Activated CD4-positive, alpha-beta T cell treated with anti-CD3 and anti-CD28 coated beads, Interleukin-2, amount 50 U/mL, for 48 hours (primary cell): ENCODE measurements at regions not wholly inside any gene's neighbourhood (a gene's known extent, or its start where the extent isn't known, plus 50 kb on each side); places are given as distances from the start of the nearest gene placed in this dataset.
"Not testable (repeated sequence)": the region's sequence is repeated elsewhere in the genome, so short reads cannot be mapped to it uniquely, and the experiment has no call there.

Experiments
- DNase-seq, 2 experiments: peaks; one replicate each; pipeline ENCODE4 v3.0.0-alpha.2; 2020

DNA sequence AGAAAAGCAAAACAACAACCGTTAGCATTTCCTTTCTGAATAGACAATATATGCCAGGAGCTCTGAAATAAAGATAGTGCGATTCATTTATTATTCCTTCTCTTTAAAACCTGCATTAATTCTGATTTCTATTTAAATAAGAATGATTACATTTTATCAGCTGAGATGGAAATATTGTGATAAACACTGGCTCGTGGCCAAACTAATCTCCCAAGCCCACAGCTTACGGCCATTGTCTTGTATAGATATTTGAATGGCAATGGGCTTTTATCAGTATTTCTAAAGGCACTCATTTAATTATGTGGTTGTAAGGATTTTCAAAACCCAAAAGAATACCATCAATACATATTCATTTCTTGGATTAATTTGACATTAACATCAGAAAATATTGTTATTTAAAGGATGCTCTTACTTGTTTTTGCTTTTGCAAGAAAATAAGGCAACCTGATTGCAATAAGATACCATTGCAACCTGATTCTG lies 123.7 kb upstream of the IRX5 start:
- DNase-seq, result no peak

- DNase-seq, result no peak
Observed at GRCh38 chr16:54806378-54806777, 124.3 kb upstream of the IRX5 start.

DNA sequence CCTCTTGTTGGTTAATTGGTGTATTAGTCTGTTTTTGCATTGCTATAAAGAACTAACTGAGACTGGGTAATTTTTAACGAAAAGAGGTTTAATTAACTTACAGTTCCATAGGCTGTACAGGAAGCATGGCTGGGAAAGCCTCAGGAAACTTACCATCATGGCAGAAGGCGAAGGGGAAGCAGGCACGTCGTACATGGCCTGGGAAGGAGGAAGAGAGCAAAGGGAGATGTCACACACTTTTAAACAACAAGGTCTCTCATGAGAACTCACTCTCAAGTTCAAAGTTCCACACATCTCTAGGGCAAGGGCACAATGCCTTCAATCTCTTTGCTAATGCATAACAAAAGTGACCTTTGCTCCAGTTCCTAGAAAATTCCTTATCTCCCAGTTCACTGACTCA lies 125.0 kb upstream of the IRX5 start:
- DNase-seq, result no peak

GRCh38 chr16:54801057-54801844 lies 129.4 kb upstream of the IRX5 start:
- DNase-seq, result no peak

DNA sequence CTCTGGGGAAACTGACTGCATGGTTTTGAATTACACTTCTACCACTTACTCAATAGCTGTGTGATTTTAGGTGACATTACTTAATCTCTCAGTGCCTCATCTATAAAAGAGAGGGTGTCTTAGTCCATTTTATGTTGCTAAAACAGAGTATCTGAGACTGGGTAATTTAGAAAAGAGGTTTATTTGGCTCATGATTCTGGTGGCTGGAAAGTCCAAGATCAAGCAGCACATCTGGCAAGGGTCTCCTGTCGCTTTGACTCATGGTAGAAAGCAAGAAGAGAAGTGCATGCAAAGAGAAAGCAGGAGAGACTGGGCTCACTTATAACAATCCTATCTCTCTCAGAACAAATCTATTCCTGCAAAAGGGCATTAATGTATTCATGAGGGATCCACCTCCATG lies 132.4 kb upstream of the IRX5 start:
- DNase-seq, result no peak

DNA sequence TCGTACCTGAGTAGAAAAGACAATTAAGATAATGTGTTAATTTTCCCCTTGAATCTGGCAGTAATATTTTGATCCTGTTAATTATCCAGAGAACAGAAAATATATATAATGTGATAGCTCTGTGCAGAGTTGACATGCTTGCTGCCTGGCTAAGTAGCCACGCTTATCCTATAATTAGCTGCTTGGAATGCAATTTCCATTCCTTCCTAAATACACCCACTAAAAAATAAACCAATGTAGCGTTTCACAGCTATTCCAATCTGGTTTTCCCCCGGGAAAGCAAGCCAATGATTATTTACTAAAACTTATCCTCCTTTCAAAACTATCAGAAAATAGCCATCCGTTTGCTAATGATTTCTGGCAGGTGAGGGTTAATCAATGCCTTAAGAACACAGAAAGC lies 134.5 kb upstream of the IRX5 start:
- no peak for DNase-seq

DNA sequence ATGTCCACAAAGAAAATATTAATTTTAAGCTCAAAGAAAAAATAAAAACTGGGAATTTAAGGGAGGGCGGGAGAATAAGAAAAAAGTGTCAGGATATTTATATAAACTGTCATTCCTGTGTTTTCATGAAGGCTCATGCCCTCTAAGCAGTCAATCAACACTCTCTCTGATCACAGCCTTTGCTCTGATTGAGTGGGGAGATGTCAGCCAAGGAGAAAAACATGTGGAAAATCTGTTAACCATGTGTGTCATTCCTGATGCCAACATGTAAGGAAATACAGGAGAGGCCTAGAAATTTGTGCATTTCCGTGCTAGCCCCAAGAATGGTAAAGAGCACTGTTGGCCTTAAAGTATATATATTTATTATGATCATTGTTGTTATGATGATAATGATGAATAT lies 137.9 kb upstream of the IRX5 start:
- DNase-seq, result no peak

DNA sequence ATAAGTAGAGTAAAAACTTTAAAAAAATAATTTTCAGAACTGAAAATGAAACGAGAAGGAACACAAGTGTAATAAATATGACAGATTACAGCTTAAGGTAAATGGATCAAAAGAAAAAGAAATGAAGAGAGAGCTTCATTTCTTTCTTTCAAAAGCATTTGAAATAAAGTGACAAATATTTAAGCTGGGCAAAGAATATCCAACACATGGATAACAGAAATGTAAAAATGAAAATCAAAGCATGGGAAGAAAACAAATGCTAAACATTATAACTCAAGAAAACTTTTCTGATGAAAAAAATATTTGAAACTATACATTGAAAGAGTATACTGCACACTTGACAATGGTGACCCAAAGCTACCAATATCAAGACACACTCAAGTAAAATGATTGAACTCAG lies 143.6 kb upstream of the IRX5 start:
- DNase-seq, result no peak

DNA sequence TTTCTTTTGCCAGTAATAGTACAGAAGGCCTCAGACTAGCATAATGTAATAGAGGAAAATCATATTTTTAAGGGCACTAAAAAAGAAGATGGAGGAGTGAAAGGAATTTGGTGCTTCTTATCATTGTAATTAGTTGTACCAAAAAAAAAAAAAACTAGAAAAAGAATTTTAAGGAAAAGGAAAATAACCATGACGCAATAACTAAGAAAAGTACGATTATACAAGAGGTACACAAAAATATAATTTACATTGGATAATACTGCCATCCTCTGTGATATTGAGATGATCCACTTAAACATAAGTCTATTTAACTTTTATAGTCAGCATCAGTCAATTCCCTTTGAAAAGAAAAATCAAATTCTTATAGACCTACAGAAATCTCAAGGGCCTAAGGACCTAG lies 146.7 kb upstream of the IRX5 start:
- no peak for DNase-seq

DNA sequence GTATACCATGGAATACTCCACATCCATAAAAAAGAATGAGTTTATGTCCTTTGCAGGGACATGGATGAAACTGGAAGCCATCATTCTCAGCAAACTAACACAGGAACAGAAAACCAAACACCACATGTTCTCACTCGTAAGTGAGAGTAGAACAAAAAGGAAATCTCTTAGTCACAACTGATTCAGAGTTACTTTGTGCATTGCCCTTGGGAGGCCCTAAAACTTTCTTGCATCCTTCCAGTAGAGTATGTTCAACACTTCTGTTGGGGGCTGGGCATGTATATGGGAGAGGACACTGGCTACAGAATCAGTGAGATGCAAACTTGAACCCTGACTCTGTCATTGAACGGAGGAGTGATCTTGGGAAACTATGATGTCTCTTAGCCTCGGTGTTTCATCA lies 147.4 kb upstream of the IRX5 start:
- DNase-seq, result no peak

GRCh38 chr16:54780266-54780665 lies 150.4 kb upstream of the IRX5 start:
- DNase-seq, result no peak

- no peak for DNase-seq
Observed at GRCh38 chr16:54779549-54779948, 151.1 kb upstream of the IRX5 start.

- DNase-seq, result no peak
Observed at GRCh38 chr16:54774768-54775167, 155.9 kb upstream of the IRX5 start.

GRCh38 chr16:54772400-54772799 lies 158.3 kb upstream of the IRX5 start:
- DNase-seq, result no peak

- DNase-seq, result no peak
Observed at GRCh38 chr16:54766355-54766754, 164.3 kb upstream of the IRX5 start.

GRCh38 chr16:54750249-54750648 lies 180.4 kb upstream of the IRX5 start:
- no peak for DNase-seq

DNA sequence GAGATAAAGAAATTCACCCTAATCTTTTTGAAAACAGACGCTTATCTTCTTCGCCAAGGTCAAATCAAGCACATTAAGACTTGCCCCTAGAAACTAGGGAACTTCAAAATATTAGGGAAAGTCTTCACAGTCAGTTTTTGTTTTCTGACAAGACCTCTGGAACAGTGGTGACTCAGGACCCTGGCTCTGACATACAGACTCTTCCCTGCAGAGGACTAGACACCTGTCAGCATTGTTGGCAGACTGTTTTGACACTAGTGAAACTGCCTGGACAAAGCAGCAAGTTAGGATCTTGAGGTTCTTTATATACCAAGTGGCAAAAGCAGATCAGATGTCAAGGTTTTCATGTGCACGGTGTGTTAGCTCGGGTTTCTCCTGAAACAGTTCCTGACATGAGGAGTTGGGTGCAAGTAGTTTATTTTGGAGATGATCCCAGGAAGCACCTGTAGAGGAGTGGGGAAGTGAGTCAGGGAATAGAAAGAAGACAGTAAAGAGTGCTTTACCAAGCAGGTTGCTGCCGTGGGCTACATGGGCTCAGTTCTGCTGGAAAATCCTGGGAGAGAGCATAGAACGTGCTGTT lies 182.0 kb upstream of the IRX5 start:
- no peak for DNase-seq

DNA sequence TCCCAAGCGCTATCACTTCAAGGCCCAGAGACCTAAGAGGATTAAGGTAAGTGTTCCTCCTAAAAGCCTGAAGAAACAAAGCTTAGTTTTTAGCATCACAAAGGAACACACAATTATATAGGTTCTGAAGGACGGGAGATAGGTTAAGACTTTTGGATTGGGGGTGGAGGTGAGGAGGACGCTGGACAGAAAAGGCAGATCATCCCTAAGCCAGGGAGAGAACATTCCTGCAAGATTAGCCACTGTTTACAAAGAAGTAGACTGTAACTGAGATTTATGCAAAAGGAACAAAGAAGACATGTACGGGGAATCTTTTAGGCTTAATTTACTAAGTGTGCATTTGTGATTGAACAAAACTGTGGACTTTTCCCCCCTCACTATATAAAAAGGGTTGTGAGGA lies 184.1 kb upstream of the IRX5 start:
- DNase-seq, result no peak

GRCh38 chr16:54744998-54745397 lies 185.7 kb upstream of the IRX5 start:
- no peak for DNase-seq

- DNase-seq, result no peak
Observed at GRCh38 chr16:54742436-54742835, 188.2 kb upstream of the IRX5 start.

DNA sequence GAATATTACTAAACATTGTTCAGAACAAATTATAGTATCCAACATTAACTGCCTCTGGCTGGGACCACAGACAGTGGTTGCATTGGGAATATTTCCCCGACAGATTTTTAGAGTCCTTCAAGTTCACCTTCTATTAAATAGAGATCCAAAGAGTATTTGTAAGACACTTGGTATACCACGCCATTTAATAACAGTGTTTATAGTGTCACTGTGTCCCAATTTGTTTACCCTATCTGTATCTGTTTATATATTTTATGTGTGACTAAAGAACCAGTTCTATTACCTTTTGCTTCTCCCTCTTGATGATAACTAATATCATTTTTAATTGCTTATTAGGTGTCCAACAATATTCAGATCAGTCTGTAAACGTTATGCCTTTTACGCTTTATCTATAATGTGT lies 191.3 kb upstream of the IRX5 start:
- no peak for DNase-seq

- DNase-seq, result no peak
Observed at GRCh38 chr16:54734156-54734555, 196.5 kb upstream of the IRX5 start.

DNA sequence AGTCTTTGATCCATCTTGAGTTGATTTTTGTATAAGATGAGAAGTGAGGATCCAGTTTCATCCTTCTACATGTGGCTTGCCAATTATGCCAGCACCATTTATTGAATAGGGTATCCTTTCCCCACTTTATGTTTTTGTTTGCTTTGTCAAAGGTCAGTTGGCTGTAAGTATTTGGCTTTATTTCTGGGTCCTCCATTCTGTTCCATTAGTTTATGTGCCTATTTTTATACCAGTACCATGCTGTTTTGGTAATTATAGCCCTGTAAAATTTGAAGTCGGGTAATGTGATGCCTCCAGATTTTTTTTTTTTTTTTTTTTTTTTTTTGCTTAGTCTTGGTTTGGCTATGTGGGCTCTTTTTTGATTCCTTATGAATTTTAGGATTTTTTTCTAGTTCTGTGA lies 203.0 kb upstream of the IRX5 start:
- DNase-seq, result not testable (repeated sequence)

- DNase-seq, result no peak
Observed at GRCh38 chr16:54724346-54724925, 206.2 kb upstream of the IRX5 start.
